Transverse colon (tissue), 4 donors: ENCODE measurements at regions not wholly inside any gene's neighbourhood (a gene's known extent, or its start where the extent isn't known, plus 50 kb on each side); places are given as distances from the start of the nearest gene placed in this dataset.

Source experiments
- DNase-seq: peaks from one replicate; pipeline ENCODE4 v3.0.0-alpha.2; 2019
- H3K27ac ChIP-seq, 4 donors: fragments of 200-600 bp; sonication (generic); 2 replicates each; pipeline ENCODE4 v1.5.1; 2016 to 2018; ENCODE audit warnings: inconsistent platforms in 4 of 4
- H3K27me3 ChIP-seq: fragments of 200-600 bp; sonication (generic); 2 replicates; pipeline ENCODE4 v1.5.1; 2017; ENCODE audit warnings: inconsistent platforms
- H3K36me3 ChIP-seq, 4 donors: fragments of 200-600 bp; sonication (generic); 2 replicates each; pipeline ENCODE4 v1.5.1; 2017 to 2019; ENCODE audit warnings: inconsistent platforms in 4 of 4
- H3K4me1 ChIP-seq, 4 donors: fragments of 200-600 bp; sonication (generic); 2 replicates each; pipeline ENCODE4 v1.5.1; 2017 to 2020; ENCODE audit warnings: inconsistent platforms in 4 of 4
- H3K4me3 ChIP-seq, 4 donors: fragments of 200-600 bp; sonication (generic); 1 replicate in 1 of 4; 2 replicates in 3 of 4; pipeline versions ENCODE4 v1.5.1 to v1.6.1; 2017 to 2019; ENCODE audit warnings: inconsistent platforms in 4 of 4
- H3K9me3 ChIP-seq, 2 donors: fragments of 200-600 bp; sonication (generic); 2 replicates each; pipeline ENCODE4 v1.5.1; 2017 to 2019; ENCODE audit warnings: inconsistent platforms in 2 of 2
- EP300 ChIP-seq: sonication (generic); formaldehyde crosslinking; IDR thresholded peaks from one replicate; pipeline ENCODE4 v1.6.1; 2017; ENCODE audit warnings: antibody characterized with exemption, low read depth
- POLR2A ChIP-seq: fragments of 450-650 bp; IDR thresholded peaks from one replicate; pipeline ENCODE4 v1.6.1; 2016; ENCODE audit warnings: antibody characterized with exemption, mild to moderate bottlenecking, moderate library complexity
- POLR2AphosphoS5 ChIP-seq, 3 donors: sonication (generic); formaldehyde crosslinking; IDR thresholded peaks; one replicate each; pipeline ENCODE4 v1.6.1; 2016; ENCODE audit warnings: antibody characterized with exemption in 3 of 3
- WGBS, 2 donors: methylation state at CpG; one replicate each; pipeline ENCODE4 v1.1.5; 2018; ENCODE audit warnings: low coverage in 1 of 2; 5-methylcytosine and 5-hydroxymethylcytosine counted together
- in situ Hi-C, 4 donors: fragments of 200-750 bp; cut with MboI; loops; one replicate each; pipeline versions ENCODE4 v1.15.0 to v1.15.1; 2017; ENCODE audit warnings: low sequenced_read_pairs in 3 of 4, low pct_ligation_motif_present in 1 of 4, low pct_unique_long_range_greater_than_20kb in 1 of 4
- intact Hi-C: fragments of 100-400 bp; cut with DNase I; formaldehyde crosslinking; loops from one replicate; pipeline ENCODE4 v1.15.1; 2023; ENCODE audit warnings: low total_unique reads
- TF ChIP-seq, protein P1 (sequence below), 5 experiments: fragments of 200-600 bp in 3 of 5; fragments of 450-650 bp in 2 of 5; sonication (generic) in 3 of 5; IDR thresholded peaks; 1 replicate in 2 of 5; 2 replicates in 3 of 5; pipeline ENCODE4 v1.5.1; 2016 to 2017; ENCODE audit warnings: antibody characterized with exemption in 5 of 5, inconsistent platforms in 3 of 5, mild to moderate bottlenecking in 2 of 5, moderate library complexity in 1 of 5

DNA sequence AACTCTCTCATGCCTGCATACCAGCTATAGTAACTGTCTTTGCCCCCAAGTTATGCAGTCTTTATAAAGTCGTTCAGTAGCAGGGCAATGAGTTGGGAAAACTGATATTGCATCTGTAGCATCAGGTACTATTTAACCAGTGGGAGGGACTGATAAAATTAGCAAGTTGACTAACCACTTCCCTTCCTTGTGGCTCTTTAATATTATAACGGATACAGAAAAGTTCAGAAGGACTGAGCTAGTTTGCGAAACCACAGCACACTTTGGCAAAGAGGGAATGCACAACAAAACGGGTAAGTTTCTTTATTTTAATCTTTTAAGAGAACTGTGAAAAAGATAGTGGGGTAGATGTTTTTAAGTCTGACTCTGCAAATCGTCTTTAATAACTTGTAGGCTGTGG, 205.3 kb upstream of the HDAC9 start:
- intact Hi-C loops (no loop called here), in situ Hi-C loops (no loop called here)
- TF ChIP-seq POLR2AphosphoS5 (IDR thresholded peaks at IDR 0.05): no peak
- TF ChIP-seq, protein P1, sequence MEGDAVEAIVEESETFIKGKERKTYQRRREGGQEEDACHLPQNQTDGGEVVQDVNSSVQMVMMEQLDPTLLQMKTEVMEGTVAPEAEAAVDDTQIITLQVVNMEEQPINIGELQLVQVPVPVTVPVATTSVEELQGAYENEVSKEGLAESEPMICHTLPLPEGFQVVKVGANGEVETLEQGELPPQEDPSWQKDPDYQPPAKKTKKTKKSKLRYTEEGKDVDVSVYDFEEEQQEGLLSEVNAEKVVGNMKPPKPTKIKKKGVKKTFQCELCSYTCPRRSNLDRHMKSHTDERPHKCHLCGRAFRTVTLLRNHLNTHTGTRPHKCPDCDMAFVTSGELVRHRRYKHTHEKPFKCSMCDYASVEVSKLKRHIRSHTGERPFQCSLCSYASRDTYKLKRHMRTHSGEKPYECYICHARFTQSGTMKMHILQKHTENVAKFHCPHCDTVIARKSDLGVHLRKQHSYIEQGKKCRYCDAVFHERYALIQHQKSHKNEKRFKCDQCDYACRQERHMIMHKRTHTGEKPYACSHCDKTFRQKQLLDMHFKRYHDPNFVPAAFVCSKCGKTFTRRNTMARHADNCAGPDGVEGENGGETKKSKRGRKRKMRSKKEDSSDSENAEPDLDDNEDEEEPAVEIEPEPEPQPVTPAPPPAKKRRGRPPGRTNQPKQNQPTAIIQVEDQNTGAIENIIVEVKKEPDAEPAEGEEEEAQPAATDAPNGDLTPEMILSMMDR (IDR thresholded peaks at IDR 0.05): no peak
- no peak for TF ChIP-seq EP300
- TF ChIP-seq POLR2A: no peak
- DNase-seq: no peak
- WGBS, 2 donors: 57 to 61% methylated on average over 5 of the region's 5 CpGs
- no peak overlapping the region for H3K4me3 ChIP-seq
- H3K27me3 ChIP-seq: no peaks in the 10 kb centered on the region
- H3K4me1 ChIP-seq: peaks cover 0 to 7% (median 0%) of the 10 kb centered on the region in 4 donors
- H3K27ac ChIP-seq: no peak overlapping the region
- no peaks in the 10 kb centered on the region for H3K9me3 ChIP-seq
- no peaks in the 10 kb centered on the region for H3K36me3 ChIP-seq

DNA sequence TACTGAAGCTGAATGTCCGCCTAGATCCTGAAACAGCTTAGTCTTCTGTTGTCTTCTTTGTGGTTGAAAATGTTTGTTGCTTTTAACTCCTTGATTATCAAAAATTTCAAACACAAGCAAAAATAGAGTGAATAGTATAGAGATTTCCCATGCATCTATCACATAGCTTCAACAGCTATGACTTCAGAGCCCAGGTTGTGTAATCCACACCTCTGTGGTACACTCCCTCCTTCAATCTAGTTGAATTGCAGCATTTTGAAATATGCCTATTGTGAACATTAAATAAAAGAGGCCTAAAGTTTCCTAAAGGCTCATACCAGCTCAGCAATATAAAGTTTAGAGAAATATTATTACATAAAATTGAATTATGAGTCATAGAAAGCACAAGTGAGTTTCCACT, 204.7 kb upstream of the HDAC9 start:
- no peak for TF ChIP-seq POLR2A
- TF ChIP-seq EP300: no peak
- TF ChIP-seq, protein P1 (IDR thresholded peaks at IDR 0.05): no peak
- no peak for TF ChIP-seq POLR2AphosphoS5 (IDR thresholded peaks at IDR 0.05)

DNA sequence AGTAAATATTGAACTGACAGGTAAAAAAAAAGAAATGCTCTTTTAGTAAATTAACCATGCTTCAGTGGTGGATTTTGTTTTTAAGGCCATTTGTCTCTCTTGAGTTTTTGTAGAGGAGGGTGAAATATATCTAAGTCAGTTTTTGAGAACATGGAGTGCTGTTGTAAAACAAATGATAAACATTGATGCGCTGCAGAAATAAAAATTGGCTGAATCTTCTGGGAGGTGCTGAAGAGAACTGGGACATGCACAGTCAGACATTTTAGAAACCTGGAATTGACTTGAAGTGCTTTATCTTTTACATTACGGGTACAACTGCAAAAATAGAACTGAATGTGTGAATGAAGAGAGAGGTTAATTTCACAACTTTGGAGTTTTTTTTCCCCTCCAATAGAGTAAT, 203.0 kb upstream of the HDAC9 start:
- Histone ChIP-seq H3K27ac (peak overlapping the region in 2 of 4 donors; percentile 32 to 38), H3K4me3 (no peak overlapping the region), H3K4me1 (peaks cover 0 to 7% (median 0%) of the 10 kb centered on the region in 4 donors), H3K27me3 (no peaks in the 10 kb centered on the region), H3K9me3 (no peaks in the 10 kb centered on the region), H3K36me3 (no peaks in the 10 kb centered on the region)
- WGBS, 2 donors: 35 to 52% methylated on average over 2 of the region's 2 CpGs
- intact Hi-C loops: no loop called here
- in situ Hi-C loops: no loop called here
- TF ChIP-seq, protein P1 (IDR thresholded peaks at IDR 0.05): no peak
- TF ChIP-seq POLR2AphosphoS5 (IDR thresholded peaks at IDR 0.05): peak in 1 of 3 donors; percentile 7
- no peak for DNase-seq

More for the DNA sequence above, 204.7 kb upstream of the HDAC9 start:
- H3K36me3 ChIP-seq: no peaks in the 10 kb centered on the region
- WGBS, 2 donors: 78 to 100% methylated on average over 1 of the region's 1 CpG
- H3K27me3 ChIP-seq: no peaks in the 10 kb centered on the region
- no peak overlapping the region for H3K27ac ChIP-seq
- intact Hi-C loops (no loop called here), in situ Hi-C loops (no loop called here)
- H3K4me3 ChIP-seq: no peak overlapping the region
- DNase-seq: no peak
- H3K9me3 ChIP-seq: no peaks in the 10 kb centered on the region
- H3K4me1 ChIP-seq: peaks cover 0 to 7% (median 0%) of the 10 kb centered on the region in 4 donors

DNA sequence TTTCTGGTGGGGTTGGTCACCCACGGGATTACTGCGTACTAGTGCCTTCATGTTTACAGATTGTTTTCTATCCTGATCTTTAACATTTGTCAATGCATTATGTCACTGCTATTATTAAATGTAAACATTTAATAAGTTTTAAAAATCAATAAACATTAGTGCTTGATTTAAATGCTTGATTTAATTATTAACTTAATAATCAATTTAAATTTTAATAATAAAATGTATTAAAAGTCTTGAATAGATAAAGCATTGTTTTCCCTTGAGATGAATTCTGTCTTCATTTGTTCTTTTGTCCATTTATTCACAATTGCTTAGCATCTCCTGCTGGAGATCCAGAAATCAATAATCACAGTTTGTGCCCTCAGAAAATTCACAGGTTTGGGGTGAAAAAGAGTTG, 201.8 kb upstream of the HDAC9 start:
- intact Hi-C loops (no loop called here), in situ Hi-C loops (no loop called here)
- Histone ChIP-seq H3K4me3 (no peak overlapping the region), H3K27ac (no peak overlapping the region), H3K27me3 (no peaks in the 10 kb centered on the region), H3K36me3 (no peaks in the 10 kb centered on the region), H3K4me1 (peaks cover 0 to 7% (median 0%) of the 10 kb centered on the region in 4 donors), H3K9me3 (no peaks in the 10 kb centered on the region)
- WGBS, 2 donors: 91 to 92% methylated on average over 2 of the region's 2 CpGs
- no peak for DNase-seq
- TF ChIP-seq, protein P1 (IDR thresholded peaks at IDR 0.05): no peak
- no peak for TF ChIP-seq EP300
- TF ChIP-seq POLR2AphosphoS5 (IDR thresholded peaks at IDR 0.05): no peak
- no peak for TF ChIP-seq POLR2A
